ENCODE measurements at regions not wholly inside any gene's neighbourhood (a gene's known extent, or its start where the extent isn't known, plus 50 kb on each side); places are given as distances from the start of the nearest gene placed in this dataset.

DNA sequence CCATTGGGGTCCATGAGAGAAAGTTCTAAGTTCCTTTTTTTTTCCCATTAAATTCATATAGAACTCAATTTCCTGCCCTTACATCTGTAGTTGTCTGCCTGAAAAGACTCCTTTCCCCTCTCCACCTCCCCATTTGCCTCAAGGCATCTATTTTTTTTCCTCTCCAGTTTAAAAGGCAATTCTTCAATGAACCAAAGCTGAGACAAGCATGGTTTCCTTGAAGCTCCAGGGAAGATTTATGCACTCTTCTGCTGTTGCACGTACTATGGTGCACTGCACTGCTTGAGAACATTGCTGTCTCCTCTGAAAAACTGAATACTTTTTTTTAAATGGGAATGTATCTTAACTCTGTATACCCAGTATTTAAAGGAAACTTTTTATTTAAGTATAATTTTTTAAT lies 465.2 kb downstream of the CD83 start:
- no peaks in the 10 kb centered on the region for H3K27me3 ChIP-seq (ENCODE audit: insufficient read depth, low read length)
- Mint-ChIP-seq H3K36me3 (ENCODE audit: insufficient read depth in 1 of 3, low read depth in 3 of 3) (no peaks in the 10 kb centered on the region), H3K27me3 (ENCODE audit: low read depth) (no peaks in the 10 kb centered on the region), H3K27ac (no peak overlapping the region; a peak in 1 of 7 replicates), H3K9me3 (no peaks in the 10 kb centered on the region), H3K4me3 (no peak overlapping the region), H3K4me1 (no peaks in the 10 kb centered on the region)
- no peak overlapping the region for H2BK12ac ChIP-seq (ENCODE audit: insufficient read length, low read depth, low read length)
- H2BK15ac ChIP-seq (ENCODE audit: low read depth, low read length), result no peak overlapping the region
- no peaks in the 10 kb centered on the region for H3K23me2 ChIP-seq (ENCODE audit: insufficient read length, low read depth, low read length, poor library complexity, severe bottlenecking)
- no peak overlapping the region for H3K9ac ChIP-seq (ENCODE audit: extremely low read depth, insufficient read length, low read length)
- no peak overlapping the region for H3K18ac ChIP-seq (ENCODE audit: insufficient read length, low read depth, low read length)
- H2BK20ac ChIP-seq (ENCODE audit: low read depth, low read length, poor library complexity, severe bottlenecking), result no peak overlapping the region
- H2BK120ac ChIP-seq (ENCODE audit: low read depth, low read length, poor library complexity, severe bottlenecking), result no peak overlapping the region
- TF ChIP-seq, protein P1, sequence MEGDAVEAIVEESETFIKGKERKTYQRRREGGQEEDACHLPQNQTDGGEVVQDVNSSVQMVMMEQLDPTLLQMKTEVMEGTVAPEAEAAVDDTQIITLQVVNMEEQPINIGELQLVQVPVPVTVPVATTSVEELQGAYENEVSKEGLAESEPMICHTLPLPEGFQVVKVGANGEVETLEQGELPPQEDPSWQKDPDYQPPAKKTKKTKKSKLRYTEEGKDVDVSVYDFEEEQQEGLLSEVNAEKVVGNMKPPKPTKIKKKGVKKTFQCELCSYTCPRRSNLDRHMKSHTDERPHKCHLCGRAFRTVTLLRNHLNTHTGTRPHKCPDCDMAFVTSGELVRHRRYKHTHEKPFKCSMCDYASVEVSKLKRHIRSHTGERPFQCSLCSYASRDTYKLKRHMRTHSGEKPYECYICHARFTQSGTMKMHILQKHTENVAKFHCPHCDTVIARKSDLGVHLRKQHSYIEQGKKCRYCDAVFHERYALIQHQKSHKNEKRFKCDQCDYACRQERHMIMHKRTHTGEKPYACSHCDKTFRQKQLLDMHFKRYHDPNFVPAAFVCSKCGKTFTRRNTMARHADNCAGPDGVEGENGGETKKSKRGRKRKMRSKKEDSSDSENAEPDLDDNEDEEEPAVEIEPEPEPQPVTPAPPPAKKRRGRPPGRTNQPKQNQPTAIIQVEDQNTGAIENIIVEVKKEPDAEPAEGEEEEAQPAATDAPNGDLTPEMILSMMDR (conservative IDR thresholded peaks at IDR 0.05), result no peak
- no peaks in the 10 kb centered on the region for H4K20me1 ChIP-seq (ENCODE audit: control insufficient read depth, insufficient read depth, insufficient read length)
- H3K56ac ChIP-seq (ENCODE audit: insufficient read length, low read depth, low read length), result no peak overlapping the region
- WGBS (ENCODE audit: extremely low coverage, insufficient read length, low lambda C conversion rate), result no CpG with 5 or more reads among the region's 1 CpG
- no peak overlapping the region for H2BK5ac ChIP-seq (ENCODE audit: insufficient read length, low read length)
- no peak overlapping the region for H3K23ac ChIP-seq (ENCODE audit: insufficient read length, low read depth, low read length)
- no peak overlapping the region for H3K27ac ChIP-seq (ENCODE audit: insufficient read length, low read depth, low read length)
- H4K8ac ChIP-seq (replicated peaks; ENCODE audit: insufficient read length, low read depth, low read length), result no peak overlapping the region
- DNase-seq, result no peak
- H3K14ac ChIP-seq (ENCODE audit: insufficient read depth, low read length), result no peak overlapping the region
- H2AFZ ChIP-seq (ENCODE audit: low read length), result no peak overlapping the region
- no peak overlapping the region for H3T11ph ChIP-seq (ENCODE audit: low read length)
- no peak overlapping the region for H2AK5ac ChIP-seq (ENCODE audit: insufficient read length, low read length)
- H3K9me3 ChIP-seq (ENCODE audit: control insufficient read depth, low read depth, low read length), result no peaks in the 10 kb centered on the region
- H3K79me1 ChIP-seq (ENCODE audit: insufficient read depth, low read depth, low read length, poor library complexity, severe bottlenecking), result no peaks in the 10 kb centered on the region
- no peaks in the 10 kb centered on the region for H3K4me1 ChIP-seq (ENCODE audit: insufficient read depth, low read length)
- no peak overlapping the region for H4K91ac ChIP-seq (ENCODE audit: insufficient read length, low read depth, low read length)
- no peak overlapping the region for H3K4me2 ChIP-seq (ENCODE audit: insufficient read depth, insufficient read length, low read length)
- no peak overlapping the region for H4K5ac ChIP-seq (ENCODE audit: insufficient read length, low read depth, low read length)
- H3K79me2 ChIP-seq (ENCODE audit: insufficient read depth, low read length), result no peaks in the 10 kb centered on the region
- H3K4ac ChIP-seq (ENCODE audit: low read depth, low read length), result no peak overlapping the region
